Embryonic facial prominence (tissue), 1 donor: ENCODE measurements at regions not wholly inside any gene's neighbourhood (a gene's known extent, or its start where the extent isn't known, plus 50 kb on each side); places are given as distances from the start of the nearest gene placed in this dataset.
A peak's percentile ranks its signal among the peaks of the same experiment; 100 is the strongest.

ENCODE experiments used
- DNase-seq: peaks from one replicate; pipeline ENCODE4 v3.0.0-alpha.2; 2016; ENCODE audit errors: extremely low spot score

- DNase-seq: no peak
Measured at GRCh38 chr6:169082817-169083507, 170.7 kb downstream of the THBS2 start.

- no peak for DNase-seq
Measured at GRCh38 chr6:169082093-169082492, 171.6 kb downstream of the THBS2 start.

- no peak for DNase-seq
Measured at GRCh38 chr6:169081248-169081647, 172.4 kb downstream of the THBS2 start.

- DNase-seq: no peak
Measured at GRCh38 chr6:169079650-169080049, 174.0 kb downstream of the THBS2 start.

GRCh38 chr6:169078399-169079145 lies 175.1 kb downstream of the THBS2 start:
- DNase-seq: no peak

- DNase-seq: no peak
Measured at GRCh38 chr6:169075915-169076654, 177.6 kb downstream of the THBS2 start.

- peak; percentile 25 for DNase-seq
Measured at GRCh38 chr6:169075211-169075914, 178.3 kb downstream of the THBS2 start.

GRCh38 chr6:169074526-169074925 lies 179.1 kb downstream of the THBS2 start:
- DNase-seq: no peak

- DNase-seq: no peak
Measured at GRCh38 chr6:169073311-169073710, 180.3 kb downstream of the THBS2 start.

- no peak for DNase-seq
Measured at GRCh38 chr6:169072127-169073042, 181.3 kb downstream of the THBS2 start.

GRCh38 chr6:169071394-169071793 lies 182.3 kb downstream of the THBS2 start:
- no peak for DNase-seq

GRCh38 chr6:169070506-169071176 lies 183.0 kb downstream of the THBS2 start:
- DNase-seq: no peak

- no peak for DNase-seq
Measured at GRCh38 chr6:169069356-169069755, 184.3 kb downstream of the THBS2 start.

- no peak for DNase-seq
Measured at GRCh38 chr6:169064194-169064593, 189.5 kb downstream of the THBS2 start.

GRCh38 chr6:169062272-169062671 lies 191.4 kb downstream of the THBS2 start:
- no peak for DNase-seq

- DNase-seq: no peak
Measured at GRCh38 chr6:169058634-169059033, 195.0 kb downstream of the THBS2 start.

GRCh38 chr6:169052462-169052861 lies 201.2 kb downstream of the THBS2 start:
- no peak for DNase-seq

- no peak for DNase-seq
Measured at GRCh38 chr6:169051371-169051770, 202.3 kb downstream of the THBS2 start.

- DNase-seq: no peak
Measured at GRCh38 chr6:169048865-169049205, 204.8 kb downstream of the THBS2 start.

GRCh38 chr6:169048185-169048864 lies 205.3 kb downstream of the THBS2 start:
- no peak for DNase-seq
